ENCODE measurements at regions not wholly inside any gene's neighbourhood (a gene's known extent, or its start where the extent isn't known, plus 50 kb on each side); places are given as distances from the start of the nearest gene placed in this dataset.

DNA sequence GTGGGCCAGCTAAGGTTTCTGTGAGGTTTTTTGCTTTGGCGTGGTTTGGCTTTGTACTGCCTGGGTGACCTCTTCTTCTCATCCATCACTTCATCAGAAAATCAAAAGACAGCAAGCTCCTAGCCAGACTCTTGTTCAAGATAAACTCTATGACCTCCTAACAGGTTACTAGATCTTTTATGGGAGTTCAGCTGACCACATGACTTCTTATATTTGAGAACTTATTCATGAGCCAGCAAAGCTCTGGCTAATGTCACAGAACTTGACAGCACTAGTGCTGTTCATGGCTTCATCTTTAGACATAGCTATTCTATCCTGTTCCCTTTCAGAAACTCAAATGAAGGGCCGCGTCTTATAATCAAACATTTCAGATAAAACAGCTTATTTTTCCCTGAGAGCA is 527.1 kb upstream of the GOLIM4 start:
- intact Hi-C loops (cut with DNase I): no loop called here

GRCh38 chr3:168620854-168621253 is 525.1 kb upstream of the GOLIM4 start:
- intact Hi-C loops (cut with DNase I): no loop called here
- no peak for DNase-seq (ENCODE audit: low spot score)

More for the DNA sequence above, 527.1 kb upstream of the GOLIM4 start:
- no peak for DNase-seq (ENCODE audit: low spot score)

DNA sequence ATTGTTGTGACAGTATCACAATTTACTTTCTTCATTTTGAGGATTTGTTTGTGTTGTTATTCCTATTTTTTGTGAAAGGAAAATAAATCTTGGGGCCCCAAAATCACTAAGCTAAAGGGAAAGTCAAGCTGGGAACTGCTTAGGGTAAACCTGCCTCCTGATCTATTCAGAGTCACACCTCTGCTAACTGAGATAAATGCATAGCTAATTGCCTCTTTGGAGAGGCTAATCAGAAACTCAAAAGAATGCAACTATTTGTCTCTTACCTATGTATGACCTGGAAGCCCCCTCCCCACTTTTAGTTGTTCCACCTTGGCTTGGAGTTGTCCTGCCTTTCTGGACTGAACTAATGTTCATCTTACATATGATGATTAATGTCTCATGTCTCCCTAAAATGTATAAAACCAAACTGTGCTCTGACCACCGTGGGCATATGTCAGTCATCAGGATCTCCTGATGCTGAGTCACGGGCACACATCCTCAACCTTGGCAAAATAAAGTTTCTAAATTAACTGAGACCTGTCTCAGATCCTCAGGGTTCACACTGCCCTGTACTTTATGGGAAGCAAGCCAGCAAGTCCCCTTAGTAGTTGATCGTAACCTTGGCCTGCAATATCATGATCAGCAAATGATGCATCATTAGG is 523.2 kb upstream of the GOLIM4 start:
- no peak for DNase-seq (ENCODE audit: low spot score)
- intact Hi-C loops (cut with DNase I): no loop called here

DNA sequence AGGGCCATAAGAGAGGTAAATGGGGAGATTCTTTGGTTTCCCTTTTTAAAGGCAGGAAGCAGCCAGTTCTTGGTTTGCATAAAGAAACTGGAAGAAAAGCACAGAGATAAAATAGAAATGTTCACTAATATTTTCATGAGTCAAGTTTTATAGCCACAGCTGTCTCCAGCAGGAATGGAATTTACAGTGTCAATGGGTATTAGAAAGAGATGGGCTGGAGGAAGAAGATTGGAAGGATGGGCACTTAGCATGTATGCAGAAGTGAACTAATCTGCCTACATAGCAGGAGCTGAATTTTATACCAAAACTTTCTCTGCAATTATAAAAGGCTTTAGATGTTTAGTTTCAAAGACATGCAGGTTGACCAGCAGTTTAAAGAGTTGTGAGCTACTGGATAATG is 521.9 kb upstream of the GOLIM4 start:
- DNase-seq (ENCODE audit: low spot score): no peak
- intact Hi-C loops (cut with DNase I): no loop called here

GRCh38 chr3:168616915-168617314 is 521.2 kb upstream of the GOLIM4 start:
- no peak for DNase-seq (ENCODE audit: low spot score)
- intact Hi-C loops (cut with DNase I): no loop called here

DNA sequence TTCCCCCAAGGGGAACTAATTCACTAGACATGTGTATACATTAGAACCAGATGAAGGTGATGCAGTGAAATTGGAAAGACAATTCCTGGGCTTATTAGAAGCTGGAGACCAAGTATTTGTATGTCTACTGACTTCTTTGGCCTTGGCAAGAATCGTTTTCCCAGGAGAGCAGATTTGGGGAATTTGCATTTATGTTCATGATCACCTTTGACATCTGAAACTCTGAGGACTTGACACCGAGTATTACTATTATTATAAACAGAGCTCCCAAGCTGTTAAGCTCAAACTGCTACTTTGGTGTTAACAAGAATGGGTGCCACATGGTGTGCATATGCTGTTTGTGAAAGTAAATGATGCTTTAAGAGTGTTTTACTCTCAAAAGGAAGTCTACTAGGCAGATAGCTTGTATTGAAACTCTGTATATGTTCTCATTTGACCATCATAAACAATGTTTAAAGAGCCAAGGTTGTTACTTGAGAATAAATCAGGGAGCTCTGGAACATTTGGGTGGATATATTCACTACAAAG is 519.8 kb upstream of the GOLIM4 start:
- no peak for DNase-seq (ENCODE audit: low spot score)
- intact Hi-C loops (cut with DNase I): no loop called here

GRCh38 chr3:168613151-168613550 is 517.4 kb upstream of the GOLIM4 start:
- DNase-seq (ENCODE audit: low spot score): no peak
- intact Hi-C loops (cut with DNase I): no loop called here

DNA sequence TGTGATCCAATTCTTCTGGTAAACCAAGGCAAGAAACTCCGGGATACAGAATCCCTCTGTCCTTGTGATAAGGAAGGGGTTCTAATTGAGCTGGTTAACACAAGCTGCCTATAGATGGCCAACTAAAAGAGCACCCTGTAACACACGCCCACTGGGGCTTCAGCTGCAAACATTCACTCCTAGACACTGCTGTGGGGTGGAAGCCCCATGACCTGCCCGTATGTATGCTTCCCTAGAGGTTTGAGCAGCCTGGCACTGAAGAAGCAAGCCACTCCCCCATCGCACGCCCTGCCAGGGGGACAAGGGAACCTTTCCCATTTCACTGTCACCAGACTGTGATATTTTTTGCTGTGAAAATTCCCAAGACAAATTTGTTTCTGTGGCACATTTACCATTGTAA is 516.9 kb upstream of the GOLIM4 start:
- intact Hi-C loops (cut with DNase I): no loop called here
- no peak for DNase-seq (ENCODE audit: low spot score)

DNA sequence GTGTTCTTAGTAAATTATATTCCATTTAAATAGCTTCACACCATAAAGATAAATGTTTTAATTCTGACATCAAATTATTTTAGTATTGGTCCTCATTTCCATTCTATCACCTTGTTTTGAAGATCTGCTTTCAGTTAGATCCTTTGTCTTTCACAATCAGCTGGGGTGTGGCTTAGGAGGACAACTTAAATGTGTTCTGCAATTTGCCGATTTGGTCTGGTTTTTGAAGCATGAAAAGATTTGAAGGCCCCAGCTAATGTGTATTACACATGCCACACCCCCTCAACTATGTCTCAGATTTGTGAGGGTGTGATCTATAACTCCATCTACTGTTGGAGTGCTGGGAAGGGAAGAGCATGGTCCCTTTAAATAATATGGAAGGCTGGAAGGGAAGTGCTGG is 516.1 kb upstream of the GOLIM4 start:
- DNase-seq (ENCODE audit: low spot score): no peak
- intact Hi-C loops (cut with DNase I): no loop called here

DNA sequence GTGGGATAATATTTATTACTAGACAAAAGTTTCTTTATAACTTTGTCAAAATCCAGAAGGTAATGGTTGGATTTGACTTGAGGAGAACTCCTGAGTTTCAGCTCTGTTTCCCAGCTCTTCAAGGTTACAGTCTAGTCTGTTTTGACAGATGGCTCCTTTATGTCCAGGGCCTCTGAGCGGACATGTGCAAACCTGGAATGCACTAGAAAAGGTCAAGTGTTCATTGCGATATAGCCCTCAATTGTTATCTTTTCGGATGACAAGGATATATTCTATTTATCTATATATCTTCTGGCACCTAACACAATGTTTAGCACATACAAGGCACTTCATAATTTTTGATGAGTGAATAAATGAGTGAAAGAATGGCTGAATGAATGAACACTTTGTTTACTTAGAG is 513.2 kb upstream of the GOLIM4 start:
- intact Hi-C loops (cut with DNase I): no loop called here
- DNase-seq (ENCODE audit: low spot score): no peak

DNA sequence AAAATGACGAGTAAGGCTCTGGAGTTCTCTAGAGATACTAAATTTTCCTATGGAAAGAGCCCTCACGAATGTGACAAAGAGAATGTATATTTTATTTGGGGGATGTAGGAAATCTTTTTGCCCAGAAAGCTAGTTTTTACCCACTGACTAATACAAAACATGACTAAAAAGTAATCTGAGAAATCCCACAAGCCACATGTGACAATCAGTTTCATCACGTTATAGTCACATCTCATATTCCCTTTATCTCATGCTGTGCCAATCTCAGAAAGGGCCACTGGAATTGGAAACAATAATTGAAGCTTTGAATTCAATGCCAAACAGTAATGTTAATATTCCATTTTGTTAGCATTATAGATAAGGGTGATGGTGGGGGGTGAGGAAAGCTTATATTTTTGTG is 509.0 kb upstream of the GOLIM4 start:
- DNase-seq (ENCODE audit: low spot score): no peak
- intact Hi-C loops (cut with DNase I): no loop called here

DNA sequence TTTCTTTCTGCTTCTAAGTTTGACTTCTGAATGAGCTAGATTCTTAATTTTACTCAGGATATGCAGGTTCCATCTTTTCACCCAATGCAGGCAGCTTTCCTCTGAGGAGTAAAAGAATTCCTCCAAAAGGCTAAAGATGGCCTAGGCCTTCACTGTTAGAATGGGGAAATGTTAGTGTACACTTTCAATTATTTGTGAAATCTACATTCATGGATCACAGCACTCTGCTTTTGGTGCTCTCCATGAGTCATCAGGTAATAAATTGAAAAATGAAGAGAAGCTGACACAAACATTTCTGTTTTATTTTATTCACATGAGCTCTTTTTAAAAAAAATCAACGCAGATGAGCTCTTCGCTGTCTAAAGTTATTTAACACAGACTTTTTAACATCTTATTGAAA is 502.5 kb upstream of the GOLIM4 start:
- DNase-seq (ENCODE audit: low spot score): no peak
- intact Hi-C loops (cut with DNase I): no loop called here

- intact Hi-C loops (cut with DNase I): no loop called here
- no peak for DNase-seq (ENCODE audit: low spot score)
Measured at GRCh38 chr3:168596175-168596823, 500.6 kb upstream of the GOLIM4 start.

- DNase-seq (ENCODE audit: low spot score): no peak
- intact Hi-C loops (cut with DNase I): no loop called here
Measured at GRCh38 chr3:168591587-168591986, 495.9 kb upstream of the GOLIM4 start.

DNA sequence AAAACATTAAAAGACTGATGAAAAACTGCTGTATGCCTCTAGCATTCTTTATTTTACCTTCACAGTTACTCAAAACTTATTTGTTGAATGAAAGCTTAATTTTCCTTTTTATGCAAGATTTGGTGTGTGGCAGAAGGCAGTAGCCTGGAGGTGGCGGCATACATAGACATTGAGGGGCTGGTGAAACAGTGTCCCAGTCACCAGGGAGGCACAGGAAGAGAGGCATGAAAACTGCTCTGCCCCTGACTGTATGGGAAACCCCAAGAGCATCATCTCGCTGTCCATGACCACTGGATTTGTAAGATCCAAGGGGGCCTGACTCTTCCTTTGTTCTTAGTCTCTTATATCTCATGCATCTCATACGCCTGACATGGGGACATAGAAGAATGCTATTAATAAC is 493.7 kb upstream of the GOLIM4 start:
- DNase-seq (ENCODE audit: low spot score): no peak
- intact Hi-C loops (cut with DNase I): no loop called here

DNA sequence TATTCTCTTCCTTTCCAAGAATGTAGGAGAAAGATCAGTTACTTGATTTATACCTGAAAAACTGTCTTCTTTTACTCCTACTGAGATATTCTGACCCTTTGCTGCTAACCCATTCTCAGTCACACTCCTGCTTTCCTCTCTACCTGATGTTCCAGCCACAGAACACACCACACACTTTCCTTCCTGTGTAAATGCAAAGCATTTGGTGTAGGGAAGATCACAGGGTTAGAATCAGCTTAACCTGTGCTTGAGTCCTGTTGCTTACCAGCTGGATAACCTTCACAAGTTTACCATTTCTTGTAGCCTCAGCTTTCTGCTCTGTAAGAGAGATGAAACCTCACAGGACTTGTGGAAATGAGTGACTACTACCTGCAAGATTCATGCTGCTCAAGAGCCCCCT is 489.8 kb upstream of the GOLIM4 start:
- intact Hi-C loops (cut with DNase I): no loop called here

DNA sequence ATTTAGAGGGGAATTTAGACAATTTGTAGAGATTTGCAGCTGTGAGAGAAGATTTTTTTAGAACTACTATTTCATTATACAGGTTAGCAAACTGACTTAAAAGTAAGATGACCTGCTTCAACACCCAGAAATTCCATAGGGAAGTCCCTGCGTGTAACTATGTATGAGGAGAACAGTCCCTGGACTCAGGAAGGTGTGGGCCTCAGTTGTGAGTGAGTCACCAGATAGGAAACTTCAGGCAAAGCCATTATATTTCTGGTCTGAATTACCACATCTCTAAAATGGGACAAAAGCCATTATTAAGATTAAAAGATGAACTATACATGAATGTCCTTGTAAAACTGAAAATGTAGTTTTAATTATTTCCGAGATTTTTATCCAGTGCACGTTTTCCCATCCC is 488.3 kb upstream of the GOLIM4 start:
- DNase-seq (ENCODE audit: low spot score): no peak
- intact Hi-C loops (cut with DNase I): no loop called here

More for the DNA sequence above, 489.8 kb upstream of the GOLIM4 start:
- DNase-seq (ENCODE audit: low spot score): no peak

- intact Hi-C loops (cut with DNase I): no loop called here
- no peak for DNase-seq (ENCODE audit: low spot score)
Measured at GRCh38 chr3:168582503-168582902, 486.8 kb upstream of the GOLIM4 start.

DNA sequence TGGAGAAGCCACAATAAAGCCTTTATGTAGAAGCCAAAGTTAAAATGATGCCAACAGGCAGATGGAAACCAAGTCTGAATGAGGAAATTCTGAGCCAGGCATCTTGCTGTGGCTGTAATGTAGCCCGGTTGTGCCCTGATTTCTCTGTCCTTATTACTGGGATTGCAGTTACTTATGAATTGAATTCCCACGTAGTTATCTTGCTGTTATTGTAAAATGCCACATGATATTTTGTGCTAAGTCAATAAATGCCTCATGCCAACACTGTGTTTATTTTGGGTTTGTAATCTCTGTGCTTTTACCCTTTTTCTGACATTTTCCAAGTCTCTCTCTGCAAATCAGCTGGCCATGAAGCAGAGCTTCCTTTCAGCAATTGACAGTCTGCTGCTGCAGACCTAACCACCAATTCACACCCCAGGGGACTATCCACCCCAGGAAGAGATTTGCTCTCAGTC is 486.1 kb upstream of the GOLIM4 start:
- DNase-seq (ENCODE audit: low spot score): no peak
- intact Hi-C loops (cut with DNase I): no loop called here

- intact Hi-C loops (cut with DNase I): no loop called here
- no peak for DNase-seq (ENCODE audit: low spot score)
Measured at GRCh38 chr3:168579010-168579409, 483.3 kb upstream of the GOLIM4 start.

GRCh38 chr3:168575750-168576149 is 480.0 kb upstream of the GOLIM4 start:
- intact Hi-C loops (cut with DNase I): no loop called here
- DNase-seq (ENCODE audit: low spot score): no peak
